Heart right ventricle (tissue), 16 donors: ENCODE measurements at regions not wholly inside any gene's neighbourhood (a gene's known extent, or its start where the extent isn't known, plus 50 kb on each side); places are given as distances from the start of the nearest gene placed in this dataset.
"Not testable (repeated sequence)": the region's sequence is repeated elsewhere in the genome, so short reads cannot be mapped to it uniquely, and the experiment has no call there.

Experiments used
- ATAC-seq, 8 donors: fragments of 200-7000 bp; cut with Tn5 transposase; one replicate each; pipeline ENCODE4 v1.9.1; 2020; ENCODE audit warnings: mild to moderate bottlenecking in 8 of 8, moderate library complexity in 8 of 8, moderate number of reproducible peaks in 1 of 8
- DNase-seq, 2 donors: peaks; one replicate each; pipeline ENCODE4 v3.0.0-alpha.2; 2020
- H3K27ac ChIP-seq, 10 donors: fragments of 200-600 bp; sonication (generic) in 2 of 10; one replicate each; pipeline versions ENCODE4 v1.5.0 to v1.8.0; 2020 to 2022; ENCODE audit warnings: mild to moderate bottlenecking in 3 of 10
- H3K27me3 ChIP-seq, 7 donors: fragments of 200-600 bp; one replicate each; pipeline ENCODE4 v1.8.0; 2021 to 2022; ENCODE audit warnings: mild to moderate bottlenecking in 2 of 7
- H3K36me3 ChIP-seq, 9 donors: fragments of 200-600 bp; sonication (generic) in 1 of 9; one replicate each; pipeline versions ENCODE4 v1.5.0 to v1.8.0; 2020 to 2022; ENCODE audit warnings: mild to moderate bottlenecking in 2 of 9
- H3K4me1 ChIP-seq, 9 donors: fragments of 200-600 bp; sonication (generic) in 1 of 9; one replicate each; pipeline versions ENCODE4 v1.5.0 to v1.8.0; 2020 to 2022; ENCODE audit warnings: mild to moderate bottlenecking in 4 of 9
- H3K4me3 ChIP-seq, 10 donors: fragments of 200-600 bp; sonication (generic) in 2 of 10; one replicate each; pipeline versions ENCODE4 v1.5.0 to v1.8.0; 2020 to 2022; ENCODE audit warnings: mild to moderate bottlenecking in 7 of 10, moderate library complexity in 2 of 10
- H3K9me3 ChIP-seq, 11 donors: fragments of 200-600 bp in 10 of 11; sonication (generic) in 2 of 11; one replicate each; pipeline versions ENCODE4 v1.5.0 to v1.8.0; 2013 to 2022; ENCODE audit warnings: mild to moderate bottlenecking in 2 of 11, control low read depth in 1 of 11, moderate library complexity in 1 of 11
- CTCF ChIP-seq, 9 donors: fragments of 200-600 bp; sonication (generic) in 2 of 9; IDR thresholded peaks; one replicate each; pipeline versions ENCODE4 v1.5.0 to v1.8.0; 2021 to 2022; ENCODE audit warnings: antibody characterized with exemption in 9 of 9, mild to moderate bottlenecking in 5 of 9, moderate library complexity in 1 of 9
- WGBS, 2 donors: extraction: QIAGEN DNeasy Blood & Tissue Kit; methylation state at CpG; one replicate each; pipeline ENCODE4 v1.1.7; 2013; ENCODE audit warnings: inconsistent platforms in 1 of 2; 5-methylcytosine and 5-hydroxymethylcytosine counted together
- intact Hi-C, 10 donors: fragments of 100-400 bp; cut with DNase I; formaldehyde crosslinking; loops; one replicate each; pipeline versions ENCODE4 v1.11.1 to v1.14.2; 2022
- donor health status: Arrhythmogenic right ventricular cardiomyopathy.
- donor health status: ischemic (EF 13 %, LVEDD 7.1; RV severe dilation, severe dysfunction).
- donor health status: healthy with polysubstance abuse.
- donor health status: DM: no; HTN: yes; CAD: no.
- donor health status: DM: no; HTN: no; CAD: no.
- donor health status: ischemic (EF 25% LVEDD 6.9; RV normal size, moderate dysfunction).
- donor health status: ischemic (EF 25% LVEDD 5.7; RV mildly dilated, moderate dysfunction).
- donor health status: healthy.
- donor health status: DM: yes; HTN: yes; CAD: no.
- donor health status: Ischemic cardiomyopathy.
- donor health status: ischemic (EF 35%, LVEDD 5.7; RV mildly dilated, moderate dysfunction).
- donor health status: nonischemic (EF 11% LVEDD 7.7; RV severe dilation, severe dysfunction).
- donor health status: DM: yes; HTN: yes; CAD: no.
- donor health status: PGD.
- donor health status: ischemic (EF 29% LVEDD 5.4; RV normal size, mild dysfunction).
- donor health status: nonischemic (EF 23%, LVEDD 6.1; RV moderate dilation, normal function).

GRCh38 chr4:186871856-186872255 is 148.2 kb upstream of the FAT1 start:
- DNase-seq (no peak), ATAC-seq (no peak)
- TF ChIP-seq CTCF (IDR thresholded peaks at IDR 0.05) = no peak
- WGBS, 2 donors = 90 to 91% methylated on average over 3 of the region's 3 CpGs
- H3K9me3 ChIP-seq = peaks cover 0 to 24% (median 7%) of the 10 kb centered on the region in 11 donors
- H3K27ac ChIP-seq = no peak overlapping the region
- no peaks in the 10 kb centered on the region for H3K4me1 ChIP-seq
- H3K27me3 ChIP-seq = no peaks in the 10 kb centered on the region
- H3K36me3 ChIP-seq = no peaks in the 10 kb centered on the region
- intact Hi-C loops = no loop called here
- H3K4me3 ChIP-seq = no peak overlapping the region

GRCh38 chr4:186873095-186873494 is 149.4 kb upstream of the FAT1 start:
- H3K4me1 ChIP-seq, H3K4me3 ChIP-seq, H3K36me3 ChIP-seq, intact Hi-C loops, H3K27ac ChIP-seq, ATAC-seq, DNase-seq, H3K27me3 ChIP-seq: not testable (repeated sequence)
- peaks cover 0 to 24% (median 7%) of the 10 kb centered on the region in 11 donors for H3K9me3 ChIP-seq
- 86 to 88% methylated on average over 1 of the region's 1 CpG for WGBS, 2 donors

- H3K4me3 ChIP-seq = no peak overlapping the region
- no peaks in the 10 kb centered on the region for H3K27me3 ChIP-seq
- intact Hi-C loops = no loop called here
- no peaks in the 10 kb centered on the region for H3K4me1 ChIP-seq
- no peak for TF ChIP-seq CTCF (IDR thresholded peaks at IDR 0.05)
- WGBS, 2 donors = 79 to 84% methylated on average over 1 of the region's 1 CpG
- H3K27ac ChIP-seq = no peak overlapping the region
- DNase-seq = no peak
- H3K36me3 ChIP-seq = no peaks in the 10 kb centered on the region
- H3K9me3 ChIP-seq = peaks cover 0 to 24% (median 7%) of the 10 kb centered on the region in 11 donors
- ATAC-seq = no peak
Measured at GRCh38 chr4:186875476-186875875, 151.8 kb upstream of the FAT1 start.

- TF ChIP-seq CTCF (IDR thresholded peaks at IDR 0.05) = no peak
Measured at GRCh38 chr4:186876961-186877626, 153.4 kb upstream of the FAT1 start.

GRCh38 chr4:186878203-186878776 is 154.6 kb upstream of the FAT1 start:
- Histone ChIP-seq H3K27me3 (no peaks in the 10 kb centered on the region), H3K36me3 (no peaks in the 10 kb centered on the region), H3K4me1 (no peaks in the 10 kb centered on the region), H3K4me3 (no peak overlapping the region), H3K27ac (no peak overlapping the region), H3K9me3 (peaks cover 0 to 10% (median 2%) of the 10 kb centered on the region in 11 donors)
- WGBS, 2 donors = 81 to 92% methylated on average over 2 of the region's 2 CpGs
- intact Hi-C loops = no loop called here
- ATAC-seq (no peak), DNase-seq (no peak)
- no peak for TF ChIP-seq CTCF (IDR thresholded peaks at IDR 0.05)

More at GRCh38 chr4:186876961-186877626, 153.4 kb upstream of the FAT1 start:
- WGBS, 2 donors = 70 to 77% methylated on average over 6 of the region's 6 CpGs
- H3K4me3 ChIP-seq = no peak overlapping the region
- ATAC-seq = no peak
- H3K9me3 ChIP-seq = peaks cover 0 to 22% (median 7%) of the 10 kb centered on the region in 11 donors
- H3K36me3 ChIP-seq = no peaks in the 10 kb centered on the region
- intact Hi-C loops = no loop called here
- H3K4me1 ChIP-seq = no peaks in the 10 kb centered on the region
- DNase-seq = no peak
- no peak overlapping the region for H3K27ac ChIP-seq
- no peaks in the 10 kb centered on the region for H3K27me3 ChIP-seq
